Panc1 (cell line): ENCODE measurements at regions not wholly inside any gene's neighbourhood (a gene's known extent, or its start where the extent isn't known, plus 50 kb on each side); places are given as distances from the start of the nearest gene placed in this dataset.
A peak's percentile ranks its signal among the peaks of the same experiment; 100 is the strongest.

Experiments
- ATAC-seq: fragments of 200-7000 bp; cut with Tn5 transposase; 2 replicates; pipeline ENCODE4 v1.9.1; 2020; ENCODE audit warnings: mild to moderate bottlenecking, moderate library complexity
- BruUV-seq: library from RNA; stranded (reverse); fragments of 400-500 nt; replicated peaks from 2 replicates; lab custom pipeline; 2021; lab: Mats Ljungman, UMichigan
- CTCF ChIA-PET: fragments of 300-600 bp; sonication (Branson Sonifier 250); formaldehyde crosslinking; loops from one replicate; lab custom pipeline; 2022; ENCODE audit warnings: antibody characterized with exemption; lab: Charles Lee
- POLR2A ChIA-PET: fragments of 300-600 bp; sonication (Branson Sonifier 250); formaldehyde crosslinking; loops from one replicate; lab custom pipeline; 2022; ENCODE audit warnings: antibody characterized with exemption; lab: Charles Lee
- DNase-seq: peaks from one replicate; pipeline ENCODE4 v3.0.0-alpha.2; 2010; ENCODE audit warnings: low read depth, low spot score
- H3K27ac ChIP-seq: 2 replicates; pipeline ENCODE4 v1.5.1; 2011; ENCODE audit warnings: mild to moderate bottlenecking, low read length, inconsistent platforms
- H3K27me3 ChIP-seq: fragments of 200-500 bp; sonication (Bioruptor generic); 2 replicates; pipeline ENCODE4 v1.6.0; 2014; ENCODE audit warnings: low read length, inconsistent platforms; ENCODE audit not compliant: control insufficient read depth, insufficient read depth
- H3K36me3 ChIP-seq: fragments of 200-500 bp; sonication (Bioruptor generic); 2 replicates; pipeline ENCODE4 v1.5.1; 2014; ENCODE audit warnings: inconsistent platforms, mild to moderate bottlenecking, low read length, moderate library complexity; ENCODE audit not compliant: control insufficient read depth, insufficient read depth
- H3K4me1 ChIP-seq: 2 replicates; pipeline ENCODE4 v1.5.1; 2011; ENCODE audit warnings: inconsistent platforms, mild to moderate bottlenecking, low read length, moderate library complexity; ENCODE audit not compliant: control insufficient read depth, insufficient read depth
- H3K4me3 ChIP-seq, 2 experiments: 2 replicates each; pipeline ENCODE4 v1.5.1; 2011 to 2012; ENCODE audit warnings: low read depth in 2 of 2, low read length in 2 of 2, mild to moderate bottlenecking in 2 of 2, inconsistent platforms in 1 of 2, moderate library complexity in 1 of 2
- H3K9me3 ChIP-seq: fragments of 200-500 bp; sonication (Bioruptor generic); 2 replicates; pipeline ENCODE4 v1.5.1; 2014; ENCODE audit warnings: low read depth, mild to moderate bottlenecking, inconsistent platforms, low read length, moderate library complexity; ENCODE audit not compliant: control insufficient read depth, insufficient read depth
- POLR2AphosphoS5 ChIP-seq: IDR thresholded peaks from 2 replicates; pipeline ENCODE4 v1.6.1; 2012; ENCODE audit warnings: mild to moderate bottlenecking, low read depth, low read length, moderate library complexity
- SIN3A ChIP-seq: IDR thresholded peaks from 2 replicates; pipeline ENCODE4 v1.6.1; 2012; ENCODE audit warnings: low read depth, mild to moderate bottlenecking, low read length, moderate library complexity, borderline replicate concordance; ENCODE audit not compliant: insufficient read depth
- TCF7L2 ChIP-seq: IDR thresholded peaks from 2 replicates; pipeline ENCODE4 v1.6.1; 2011; ENCODE audit warnings: mild to moderate bottlenecking, low read depth, low read length, inconsistent platforms
- in situ Hi-C: cut with HindIII; loops from 2 replicates; pipeline ENCODE4 v1.10.0; 2016; ENCODE audit warnings: low sequenced_read_pairs, low pct_unique_long_range_greater_than_20kb
- intact Hi-C: fragments of 100-400 bp; cut with micrococcal nuclease; formaldehyde crosslinking; loops from one replicate; pipeline ENCODE4 v1.10.0; 2022; ENCODE audit not compliant: unreplicated experiment
- TF ChIP-seq, protein P1 (sequence below): fragments of 450-650 bp; IDR thresholded peaks from 2 replicates; pipeline ENCODE4 v1.5.1; 2017; ENCODE audit warnings: mild to moderate bottlenecking
- TF ChIP-seq, protein P2 (sequence below), 2 experiments: IDR thresholded peaks; 2 replicates each; pipeline ENCODE4 v1.6.1; 2011 to 2012; ENCODE audit warnings: low read depth in 2 of 2, control low read depth in 1 of 2, low read length in 1 of 2, mild to moderate bottlenecking in 1 of 2, moderate library complexity in 1 of 2; ENCODE audit not compliant: insufficient read depth in 1 of 2

DNA sequence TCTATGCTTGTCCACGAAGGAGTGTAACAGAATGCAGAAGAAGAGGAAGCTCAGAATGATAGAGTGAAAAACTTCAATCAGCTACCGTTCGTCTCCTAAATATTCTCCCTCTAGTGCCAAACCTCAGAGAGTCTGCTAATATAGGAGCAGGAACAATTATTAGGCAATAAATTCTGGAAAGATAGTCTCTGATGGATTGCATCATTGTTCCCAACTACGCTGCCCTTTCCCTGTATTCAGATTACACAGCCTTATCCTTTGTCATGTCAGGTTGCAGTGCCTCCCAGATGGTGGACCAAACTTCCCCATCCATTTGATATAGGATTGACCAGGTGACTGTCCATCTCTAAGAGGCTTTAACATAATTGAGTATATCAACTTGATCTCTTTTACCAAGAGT, 811.5 kb upstream of the CHAC2 start:
- H3K4me1 ChIP-seq = no peaks in the 10 kb centered on the region
- in situ Hi-C loops = no loop called here
- DNase-seq (no peak), ATAC-seq (no peak)
- CTCF ChIA-PET = no interaction called here
- POLR2A ChIA-PET = no interaction called here
- H3K9me3 ChIP-seq = 0 out of 2 replicates have a peak, but pooled peaks cover 3% of the 10 kb centered on the region
- H3K27me3 ChIP-seq = no peaks in the 10 kb centered on the region
- TF ChIP-seq POLR2AphosphoS5 (no peak), SIN3A (no peak), TCF7L2 (no peak)
- TF ChIP-seq, protein P1, sequence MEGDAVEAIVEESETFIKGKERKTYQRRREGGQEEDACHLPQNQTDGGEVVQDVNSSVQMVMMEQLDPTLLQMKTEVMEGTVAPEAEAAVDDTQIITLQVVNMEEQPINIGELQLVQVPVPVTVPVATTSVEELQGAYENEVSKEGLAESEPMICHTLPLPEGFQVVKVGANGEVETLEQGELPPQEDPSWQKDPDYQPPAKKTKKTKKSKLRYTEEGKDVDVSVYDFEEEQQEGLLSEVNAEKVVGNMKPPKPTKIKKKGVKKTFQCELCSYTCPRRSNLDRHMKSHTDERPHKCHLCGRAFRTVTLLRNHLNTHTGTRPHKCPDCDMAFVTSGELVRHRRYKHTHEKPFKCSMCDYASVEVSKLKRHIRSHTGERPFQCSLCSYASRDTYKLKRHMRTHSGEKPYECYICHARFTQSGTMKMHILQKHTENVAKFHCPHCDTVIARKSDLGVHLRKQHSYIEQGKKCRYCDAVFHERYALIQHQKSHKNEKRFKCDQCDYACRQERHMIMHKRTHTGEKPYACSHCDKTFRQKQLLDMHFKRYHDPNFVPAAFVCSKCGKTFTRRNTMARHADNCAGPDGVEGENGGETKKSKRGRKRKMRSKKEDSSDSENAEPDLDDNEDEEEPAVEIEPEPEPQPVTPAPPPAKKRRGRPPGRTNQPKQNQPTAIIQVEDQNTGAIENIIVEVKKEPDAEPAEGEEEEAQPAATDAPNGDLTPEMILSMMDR = no peak
- TF ChIP-seq, protein P2, sequence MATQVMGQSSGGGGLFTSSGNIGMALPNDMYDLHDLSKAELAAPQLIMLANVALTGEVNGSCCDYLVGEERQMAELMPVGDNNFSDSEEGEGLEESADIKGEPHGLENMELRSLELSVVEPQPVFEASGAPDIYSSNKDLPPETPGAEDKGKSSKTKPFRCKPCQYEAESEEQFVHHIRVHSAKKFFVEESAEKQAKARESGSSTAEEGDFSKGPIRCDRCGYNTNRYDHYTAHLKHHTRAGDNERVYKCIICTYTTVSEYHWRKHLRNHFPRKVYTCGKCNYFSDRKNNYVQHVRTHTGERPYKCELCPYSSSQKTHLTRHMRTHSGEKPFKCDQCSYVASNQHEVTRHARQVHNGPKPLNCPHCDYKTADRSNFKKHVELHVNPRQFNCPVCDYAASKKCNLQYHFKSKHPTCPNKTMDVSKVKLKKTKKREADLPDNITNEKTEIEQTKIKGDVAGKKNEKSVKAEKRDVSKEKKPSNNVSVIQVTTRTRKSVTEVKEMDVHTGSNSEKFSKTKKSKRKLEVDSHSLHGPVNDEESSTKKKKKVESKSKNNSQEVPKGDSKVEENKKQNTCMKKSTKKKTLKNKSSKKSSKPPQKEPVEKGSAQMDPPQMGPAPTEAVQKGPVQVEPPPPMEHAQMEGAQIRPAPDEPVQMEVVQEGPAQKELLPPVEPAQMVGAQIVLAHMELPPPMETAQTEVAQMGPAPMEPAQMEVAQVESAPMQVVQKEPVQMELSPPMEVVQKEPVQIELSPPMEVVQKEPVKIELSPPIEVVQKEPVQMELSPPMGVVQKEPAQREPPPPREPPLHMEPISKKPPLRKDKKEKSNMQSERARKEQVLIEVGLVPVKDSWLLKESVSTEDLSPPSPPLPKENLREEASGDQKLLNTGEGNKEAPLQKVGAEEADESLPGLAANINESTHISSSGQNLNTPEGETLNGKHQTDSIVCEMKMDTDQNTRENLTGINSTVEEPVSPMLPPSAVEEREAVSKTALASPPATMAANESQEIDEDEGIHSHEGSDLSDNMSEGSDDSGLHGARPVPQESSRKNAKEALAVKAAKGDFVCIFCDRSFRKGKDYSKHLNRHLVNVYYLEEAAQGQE (IDR thresholded peaks at IDR 0.05; ENCODE audit: insufficient read depth in 1 of 2, low read depth in 2 of 2, low read length in 1 of 2) = no peak
- intact Hi-C loops = no loop called here
- BruUV-seq = no TSS peak
- no peaks in the 10 kb centered on the region for H3K36me3 ChIP-seq
- H3K4me3 ChIP-seq = no peak overlapping the region
- no peak overlapping the region for H3K27ac ChIP-seq

DNA sequence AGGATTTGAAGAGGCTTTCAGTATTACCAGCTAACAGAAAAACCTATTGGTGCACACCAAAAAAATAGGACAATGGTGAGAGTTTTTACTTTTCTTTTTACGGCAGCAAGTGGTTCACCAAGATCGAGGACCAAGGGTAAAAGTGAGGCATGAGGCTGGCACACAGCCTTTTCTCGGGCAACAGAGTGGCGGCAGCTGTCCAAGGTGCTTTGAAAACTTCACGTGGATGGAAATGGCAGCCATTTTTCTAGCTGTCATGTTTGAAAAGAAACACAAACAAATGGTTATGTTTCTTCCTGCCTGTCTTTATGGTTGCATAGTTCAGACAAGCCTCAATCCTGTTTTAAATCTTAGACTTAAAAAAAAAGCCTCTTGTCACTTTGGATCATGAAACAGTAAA, 812.5 kb upstream of the CHAC2 start:
- TF ChIP-seq, protein P2 (IDR thresholded peaks at IDR 0.05; ENCODE audit: insufficient read depth in 1 of 2, low read depth in 2 of 2, low read length in 1 of 2) = peak; percentile 52 to 60; a peak in 3 of 4 replicates
- no peak for TF ChIP-seq TCF7L2
- ATAC-seq (no peak), DNase-seq (no peak)
- intact Hi-C loops (no loop called here), in situ Hi-C loops (no loop called here)
- BruUV-seq = no TSS peak
- Histone ChIP-seq H3K4me3 (no peak overlapping the region), H3K4me1 (no peaks in the 10 kb centered on the region), H3K36me3 (no peaks in the 10 kb centered on the region), H3K27me3 (no peaks in the 10 kb centered on the region), H3K9me3 (0 out of 2 replicates have a peak, but pooled peaks cover 3% of the 10 kb centered on the region), H3K27ac (no peak overlapping the region)
- POLR2A ChIA-PET = no interaction called here
- CTCF ChIA-PET = no interaction called here
